HCT116 (cell line): ENCODE measurements at regions not wholly inside any gene's neighbourhood (a gene's known extent, or its start where the extent isn't known, plus 50 kb on each side); places are given as distances from the start of the nearest gene placed in this dataset.
A peak's percentile ranks its signal among the peaks of the same experiment; 100 is the strongest.

ENCODE experiments used
- ATAC-seq: fragments of 200-7000 bp; cut with Tn5 transposase; 2 replicates; pipeline ENCODE4 v1.9.1; 2020; ENCODE audit warnings: mild to moderate bottlenecking, moderate library complexity
- BruUV-seq: library from RNA; stranded (reverse); fragments of 400-500 nt; replicated peaks from 2 replicates; lab custom pipeline; 2021; lab: Mats Ljungman, UMichigan
- CTCF ChIA-PET: fragments of 300-600 bp; sonication (Branson Sonifier 250); formaldehyde crosslinking; loops from one replicate; lab custom pipeline; 2021; ENCODE audit warnings: antibody characterized with exemption; lab: Charles Lee
- POLR2A ChIA-PET: fragments of 300-600, 350-600 bp; sonication (Branson Sonifier 250); formaldehyde crosslinking; loops from one replicate; lab custom pipeline; 2021; ENCODE audit warnings: antibody characterized with exemption; lab: Charles Lee
- RAD21 ChIA-PET, 2 experiments: fragments of 300-600 bp; sonication (Branson Sonifier 250); formaldehyde crosslinking; loops; one replicate each; lab custom pipeline; 2023; ENCODE audit warnings: low total read pairs in 2 of 2; ENCODE audit not compliant: uncharacterized antibody in 2 of 2, unreplicated experiment in 2 of 2, low non-redundant PET in 1 of 2; lab: Charles Lee
- DNase-seq: peaks from one replicate; pipeline ENCODE4 v3.0.0-alpha.2; 2010; ENCODE audit warnings: low read depth, low spot score
- H2AFZ ChIP-seq: fragments of 200-600 bp; shearing (Covaris generic), sonication (generic); 2 replicates; pipeline ENCODE4 v1.6.1; 2017; ENCODE audit warnings: low read depth, mixed run types, mixed read lengths, antibody characterized with exemption, low read length; ENCODE audit not compliant: poor library complexity, severe bottlenecking
- H3K27ac ChIP-seq: 2 replicates; pipeline ENCODE4 v1.5.1; 2012; ENCODE audit warnings: low read depth, low read length
- H3K27me3 ChIP-seq: fragments of 200-600 bp; sonication (generic); 2 replicates; pipeline ENCODE4 v1.6.1; 2016; ENCODE audit warnings: mixed run types, low read length, mixed read lengths; ENCODE audit not compliant: insufficient read depth
- H3K36me3 ChIP-seq, 2 experiments: fragments of 200-500 bp in 1 of 2; fragments of 200-600 bp in 1 of 2; sonication (Bioruptor generic) in 1 of 2; sonication (generic) in 1 of 2; 2 replicates each; pipeline versions ENCODE4 v1.5.1 to v1.6.1; 2014 to 2016; ENCODE audit warnings: low read length in 2 of 2, inconsistent platforms in 1 of 2, mixed read lengths in 1 of 2, mixed run types in 1 of 2; ENCODE audit not compliant: insufficient read depth in 2 of 2, control insufficient read depth in 1 of 2
- H3K4me1 ChIP-seq, 2 experiments: fragments of 200-600 bp in 1 of 2; sonication (generic) in 1 of 2; 2 replicates each; pipeline versions ENCODE4 v1.5.1 to v1.6.1; 2012 to 2017; ENCODE audit warnings: low read length in 2 of 2, inconsistent platforms in 1 of 2, mild to moderate bottlenecking in 1 of 2, mixed read lengths in 1 of 2, mixed run types in 1 of 2, moderate library complexity in 1 of 2; ENCODE audit not compliant: insufficient read depth in 2 of 2, control insufficient read depth in 1 of 2
- H3K4me2 ChIP-seq: fragments of 200-600 bp; sonication (generic); 2 replicates; pipeline ENCODE4 v1.6.1; 2017; ENCODE audit warnings: mixed run types, low read length, mixed read lengths
- H3K4me3 ChIP-seq, 2 experiments: fragments of 200-600 bp in 1 of 2; sonication (generic) in 1 of 2; replicated peaks in 1 of 2; 2 replicates each; pipeline ENCODE4 v1.5.1; 2011 to 2016; ENCODE audit warnings: low read length in 2 of 2, control low read depth in 1 of 2, low read depth in 1 of 2, mild to moderate bottlenecking in 1 of 2, mixed read lengths in 1 of 2, mixed run types in 1 of 2
- H3K79me2 ChIP-seq: fragments of 200-600 bp; sonication (generic); 2 replicates; pipeline ENCODE4 v1.6.1; 2017; ENCODE audit warnings: mild to moderate bottlenecking, mixed run types, low read length, moderate library complexity, mixed read lengths; ENCODE audit not compliant: insufficient read depth
- H3K9ac ChIP-seq: fragments of 200-600 bp; sonication (generic); 2 replicates; pipeline ENCODE4 v1.6.1; 2016; ENCODE audit warnings: low read length, mixed read lengths
- H3K9me2 ChIP-seq: fragments of 200-600 bp; sonication (generic), shearing (Covaris generic); 2 replicates; pipeline ENCODE4 v1.6.1; 2017; ENCODE audit warnings: mixed run types, mild to moderate bottlenecking, moderate library complexity; ENCODE audit not compliant: insufficient read depth
- H3K9me3 ChIP-seq, 2 experiments: fragments of 200-500 bp in 1 of 2; fragments of 200-600 bp in 1 of 2; sonication (Bioruptor generic) in 1 of 2; sonication (generic) in 1 of 2; 2 replicates each; pipeline ENCODE4 v1.6.1; 2014 to 2017; ENCODE audit warnings: low read length in 2 of 2, mixed read lengths in 2 of 2, inconsistent platforms in 1 of 2, low read depth in 1 of 2, mild to moderate bottlenecking in 1 of 2, mixed run types in 1 of 2, moderate library complexity in 1 of 2; ENCODE audit not compliant: control insufficient read depth in 1 of 2, insufficient read depth in 1 of 2
- H4K20me1 ChIP-seq: fragments of 200-600 bp; sonication (generic), shearing (Covaris generic); 2 replicates; pipeline ENCODE4 v1.6.1; 2017; ENCODE audit warnings: mixed run types, mild to moderate bottlenecking, moderate library complexity; ENCODE audit not compliant: insufficient read depth
- CBX3 ChIP-seq: IDR thresholded peaks from 2 replicates; pipeline ENCODE4 v1.6.1; 2012; ENCODE audit warnings: low read depth
- CTCF ChIP-seq, 3 experiments: fragments of 200-600 bp in 1 of 3; sonication (generic) in 1 of 3; IDR thresholded peaks in 2 of 3; conservative IDR thresholded peaks in 1 of 3; 2 replicates each; pipeline ENCODE4 v1.5.1; 2012 to 2017; ENCODE audit warnings: low read depth in 2 of 3, low read length in 2 of 3, antibody characterized with exemption in 1 of 3, borderline replicate concordance in 1 of 3, control low read depth in 1 of 3, mild to moderate bottlenecking in 1 of 3, mixed read lengths in 1 of 3, mixed run types in 1 of 3, moderate library complexity in 1 of 3; ENCODE audit not compliant: insufficient read depth in 1 of 3
- EZH2phosphoT487 ChIP-seq: fragments of 200-600 bp; IDR thresholded peaks from 2 replicates; pipeline ENCODE4 v1.6.1; 2018; ENCODE audit warnings: antibody characterized with exemption, borderline replicate concordance
- POLR2AphosphoS5 ChIP-seq: IDR thresholded peaks from 2 replicates; pipeline ENCODE4 v1.6.1; 2011; ENCODE audit warnings: mild to moderate bottlenecking, low read depth, low read length, moderate library complexity
- RAD21 ChIP-seq: IDR thresholded peaks from 2 replicates; pipeline ENCODE4 v1.6.1; 2012; ENCODE audit warnings: low read depth, mild to moderate bottlenecking
- TCF7L2 ChIP-seq: IDR thresholded peaks from 2 replicates; pipeline ENCODE4 v1.7.0; 2011; ENCODE audit warnings: borderline replicate concordance, inconsistent platforms; ENCODE audit not compliant: insufficient read depth, insufficient read length; ENCODE audit errors: extremely low read depth
- intact Hi-C: fragments of 100-400 bp; cut with micrococcal nuclease; formaldehyde crosslinking; loops from 2 replicates; pipeline ENCODE4 v1.10.0; 2022

- Histone ChIP-seq H3K4me1 (no peaks in the 10 kb centered on the region), H3K79me2 (no peaks in the 10 kb centered on the region), H3K9me3 (no peaks in the 10 kb centered on the region), H3K9ac (no peak overlapping the region), H3K4me2 (no peak overlapping the region), H3K27me3 (no peaks in the 10 kb centered on the region), H3K4me3 (no peak overlapping the region), H3K27ac (no peak overlapping the region), H3K9me2 (no peaks in the 10 kb centered on the region), H2AFZ (no peak overlapping the region), H4K20me1 (no peaks in the 10 kb centered on the region), H3K36me3 (no peaks in the 10 kb centered on the region)
- no TSS peak for BruUV-seq
- intact Hi-C loops: no loop called here
- no peak for TF ChIP-seq POLR2AphosphoS5
- no peak for TF ChIP-seq EZH2phosphoT487
- no peak for TF ChIP-seq TCF7L2
- POLR2A ChIA-PET: no interaction called here
- no peak for ATAC-seq
- no peak for DNase-seq
- CTCF ChIA-PET: no interaction called here
- RAD21 ChIA-PET: no interaction called here
Measured at GRCh38 chr7:108869070-108869469, 299.4 kb downstream of the DNAJB9 start.

GRCh38 chr7:108875139-108875538 lies 305.5 kb downstream of the DNAJB9 start:
- peak; percentile 15 for DNase-seq

More at GRCh38 chr7:108875139-108875538, 305.5 kb downstream of the DNAJB9 start:
- intact Hi-C loops: no loop called here
- no peaks in the 10 kb centered on the region for H4K20me1 ChIP-seq
- H3K9me2 ChIP-seq: no peaks in the 10 kb centered on the region
- no peaks in the 10 kb centered on the region for H3K9me3 ChIP-seq
- no peaks in the 10 kb centered on the region for H3K79me2 ChIP-seq
- no peak overlapping the region for H2AFZ ChIP-seq
- H3K27me3 ChIP-seq: no peaks in the 10 kb centered on the region
- peak; percentile 67 for ATAC-seq
- no peak for TF ChIP-seq CBX3
- 0 out of 2 replicates have a peak, but pooled peaks have one; percentile 27 for TF ChIP-seq RAD21
- TF ChIP-seq CTCF (IDR thresholded peaks at IDR 0.05 in 2 of 3, conservative IDR thresholded peaks at IDR 0.05 in 1 of 3; ENCODE audit: borderline replicate concordance in 1 of 3, insufficient read depth in 1 of 3, low read depth in 2 of 3, low read length in 2 of 3): peak in 2 of 3 experiments; percentile 60 to 75; a peak in 4 of 6 replicates
- ChIA-PET POLR2A (no interaction called here), RAD21 (no interaction called here), CTCF (no interaction called here)
- BruUV-seq: no TSS peak
- H3K27ac ChIP-seq: no peak overlapping the region
- H3K9ac ChIP-seq: no peak overlapping the region
- H3K4me2 ChIP-seq: no peak overlapping the region
- H3K4me3 ChIP-seq: no peak overlapping the region
- no peaks in the 10 kb centered on the region for H3K4me1 ChIP-seq
- H3K36me3 ChIP-seq: no peaks in the 10 kb centered on the region
